ENCODE measurements at regions not wholly inside any gene's neighbourhood (a gene's known extent, or its start where the extent isn't known, plus 50 kb on each side); places are given as distances from the start of the nearest gene placed in this dataset.

GRCh38 chr6:26215585-26216358 is 128.5 kb downstream of the HFE start:
- H3K27me3 ChIP-seq (ENCODE audit: control insufficient read depth, insufficient read depth, low read length), result no peaks in the 10 kb centered on the region
- WGBS (ENCODE audit: insufficient coverage), result 1% methylated on average over 17 of the region's 31 CpGs
- DNase-seq, result peak; percentile 90
- no peaks in the 10 kb centered on the region for H3K9me3 ChIP-seq (replicated peaks; ENCODE audit: control insufficient read depth, low read depth, low read length)
- H3K4me1 ChIP-seq (ENCODE audit: control insufficient read depth, insufficient read depth, low read length), result peaks cover 26% of the 10 kb centered on the region
- H3K4me3 ChIP-seq (ENCODE audit: low read length), result peak overlapping the region; percentile 54
- H3K27ac ChIP-seq (ENCODE audit: low read length), result peak overlapping the region; percentile 100
- no peaks in the 10 kb centered on the region for H3K36me3 ChIP-seq (ENCODE audit: control insufficient read depth, insufficient read depth, low read length)

- H3K9me3 ChIP-seq (replicated peaks; ENCODE audit: control insufficient read depth, low read depth, low read length), result no peaks in the 10 kb centered on the region
- H3K27me3 ChIP-seq (ENCODE audit: control insufficient read depth, insufficient read depth, low read length), result no peaks in the 10 kb centered on the region
- 0% methylated on average over 16 of the region's 22 CpGs for WGBS (ENCODE audit: insufficient coverage)
- peak overlapping the region; percentile 66 for H3K4me3 ChIP-seq (ENCODE audit: low read length)
- H3K4me1 ChIP-seq (ENCODE audit: control insufficient read depth, insufficient read depth, low read length), result peaks cover 26% of the 10 kb centered on the region
- peak overlapping the region; percentile 100 for H3K27ac ChIP-seq (ENCODE audit: low read length)
- H3K36me3 ChIP-seq (ENCODE audit: control insufficient read depth, insufficient read depth, low read length), result no peaks in the 10 kb centered on the region
- DNase-seq, result peak; percentile 99
These were observed 129.2 kb downstream of the HFE start for GRCh38 chr6:26216359-26216885.

DNA sequence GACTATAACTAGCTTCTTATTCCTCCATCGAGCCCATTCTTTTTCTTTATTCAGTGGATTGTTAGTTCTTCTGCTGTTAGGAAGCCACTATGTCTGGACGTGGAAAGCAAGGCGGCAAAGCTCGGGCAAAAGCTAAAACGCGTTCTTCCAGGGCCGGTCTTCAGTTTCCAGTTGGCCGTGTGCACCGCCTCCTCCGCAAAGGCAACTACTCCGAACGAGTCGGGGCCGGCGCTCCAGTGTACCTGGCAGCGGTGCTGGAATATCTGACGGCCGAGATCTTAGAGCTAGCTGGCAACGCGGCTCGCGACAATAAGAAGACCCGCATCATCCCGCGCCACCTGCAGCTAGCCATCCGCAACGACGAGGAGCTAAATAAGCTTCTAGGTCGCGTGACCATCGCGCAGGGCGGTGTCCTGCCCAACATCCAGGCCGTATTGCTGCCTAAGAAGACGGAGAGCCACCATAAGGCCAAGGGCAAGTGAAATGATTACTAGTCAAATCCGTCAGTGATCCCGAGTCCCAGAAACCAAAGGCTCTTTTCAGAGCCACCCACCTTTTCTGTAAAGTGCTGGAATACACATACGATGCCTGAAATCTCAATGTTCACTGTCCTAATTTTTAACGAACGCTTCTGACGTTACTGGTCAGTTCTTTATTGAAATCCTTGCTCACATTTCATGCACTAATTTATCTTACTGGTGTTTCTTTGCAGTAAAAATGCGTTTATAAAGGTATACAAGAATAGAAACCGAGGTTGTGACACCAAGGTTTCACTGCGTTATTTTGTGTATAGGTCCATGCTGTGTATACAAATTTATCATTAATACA is 129.9 kb downstream of the HFE start:
- Histone ChIP-seq H3K9me3 (replicated peaks; ENCODE audit: control insufficient read depth, low read depth, low read length) (no peaks in the 10 kb centered on the region), H3K4me3 (ENCODE audit: low read length) (peak overlapping the region; percentile 66), H3K4me1 (ENCODE audit: control insufficient read depth, insufficient read depth, low read length) (peaks cover 26% of the 10 kb centered on the region), H3K27ac (ENCODE audit: low read length) (peak overlapping the region; percentile 100), H3K27me3 (ENCODE audit: control insufficient read depth, insufficient read depth, low read length) (no peaks in the 10 kb centered on the region), H3K36me3 (ENCODE audit: control insufficient read depth, insufficient read depth, low read length) (no peaks in the 10 kb centered on the region)
- DNase-seq, result peak; percentile 97
- under 1% methylated on average over 37 of the region's 44 CpGs for WGBS (ENCODE audit: insufficient coverage)

GRCh38 chr6:26217714-26218075 is 130.5 kb downstream of the HFE start:
- peaks cover 31% of the 10 kb centered on the region for H3K4me1 ChIP-seq (ENCODE audit: control insufficient read depth, insufficient read depth, low read length)
- DNase-seq, result peak; percentile 65
- no peaks in the 10 kb centered on the region for H3K9me3 ChIP-seq (replicated peaks; ENCODE audit: control insufficient read depth, low read depth, low read length)
- no peaks in the 10 kb centered on the region for H3K27me3 ChIP-seq (ENCODE audit: control insufficient read depth, insufficient read depth, low read length)
- H3K27ac ChIP-seq (ENCODE audit: low read length), result peak overlapping the region; percentile 100
- no peaks in the 10 kb centered on the region for H3K36me3 ChIP-seq (ENCODE audit: control insufficient read depth, insufficient read depth, low read length)
- WGBS (ENCODE audit: insufficient coverage), result 7% methylated on average over 3 of the region's 10 CpGs
- H3K4me3 ChIP-seq (ENCODE audit: low read length), result peak overlapping the region; percentile 66

GRCh38 chr6:26218824-26219223 is 131.6 kb downstream of the HFE start:
- Histone ChIP-seq H3K27ac (ENCODE audit: low read length) (no peak overlapping the region), H3K4me3 (ENCODE audit: low read length) (no peak overlapping the region), H3K9me3 (replicated peaks; ENCODE audit: control insufficient read depth, low read depth, low read length) (no peaks in the 10 kb centered on the region), H3K36me3 (ENCODE audit: control insufficient read depth, insufficient read depth, low read length) (no peaks in the 10 kb centered on the region), H3K27me3 (ENCODE audit: control insufficient read depth, insufficient read depth, low read length) (no peaks in the 10 kb centered on the region), H3K4me1 (ENCODE audit: control insufficient read depth, insufficient read depth, low read length) (peaks cover 31% of the 10 kb centered on the region)
- no peak for DNase-seq
- WGBS (ENCODE audit: insufficient coverage), result 67% methylated on average over 1 of the region's 2 CpGs

DNA sequence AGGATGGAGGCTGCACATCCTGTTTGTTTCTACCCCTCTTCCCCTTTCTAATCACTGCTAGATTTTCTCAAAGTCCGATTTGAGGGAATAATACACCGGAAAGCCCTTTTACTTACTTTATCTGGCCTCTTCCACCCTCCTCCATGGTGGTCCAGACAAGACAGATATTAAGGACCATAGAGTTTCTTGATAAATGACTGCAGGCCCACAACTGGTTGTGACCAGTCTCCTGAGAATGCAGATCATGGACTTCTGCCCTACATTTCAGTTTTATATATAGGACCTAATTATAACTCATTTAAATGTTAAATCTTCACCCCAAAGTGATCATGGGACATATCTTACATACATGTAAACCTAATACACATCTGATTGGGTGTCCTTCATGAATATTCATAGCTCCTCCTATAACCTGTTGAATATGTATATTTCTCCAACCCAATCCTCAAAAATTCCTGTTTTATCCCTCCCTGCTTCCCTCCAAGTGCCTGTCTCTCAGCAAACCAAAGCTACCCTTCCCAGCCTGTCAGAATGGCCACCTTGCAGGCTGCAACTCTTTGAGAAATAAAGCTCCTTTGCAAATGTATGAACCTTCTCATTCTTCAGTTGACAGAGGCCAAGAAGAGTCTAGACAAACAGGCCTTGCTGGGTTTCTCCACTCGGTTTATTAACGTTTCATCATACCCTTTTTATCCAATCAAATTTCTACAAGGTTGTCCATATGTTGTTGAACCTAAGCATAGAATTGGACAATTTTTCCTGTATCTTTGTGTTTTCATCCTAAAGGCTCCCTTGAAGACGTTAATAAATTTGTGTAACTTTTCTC is 133.1 kb downstream of the HFE start:
- WGBS (ENCODE audit: insufficient coverage), result 78% methylated on average over 2 of the region's 5 CpGs
- Histone ChIP-seq H3K4me1 (ENCODE audit: control insufficient read depth, insufficient read depth, low read length) (peaks cover 26% of the 10 kb centered on the region), H3K4me3 (ENCODE audit: low read length) (no peak overlapping the region), H3K36me3 (ENCODE audit: control insufficient read depth, insufficient read depth, low read length) (no peaks in the 10 kb centered on the region), H3K27ac (ENCODE audit: low read length) (no peak overlapping the region), H3K27me3 (ENCODE audit: control insufficient read depth, insufficient read depth, low read length) (no peaks in the 10 kb centered on the region), H3K9me3 (replicated peaks; ENCODE audit: control insufficient read depth, low read depth, low read length) (no peaks in the 10 kb centered on the region)
- no peak for DNase-seq

DNA sequence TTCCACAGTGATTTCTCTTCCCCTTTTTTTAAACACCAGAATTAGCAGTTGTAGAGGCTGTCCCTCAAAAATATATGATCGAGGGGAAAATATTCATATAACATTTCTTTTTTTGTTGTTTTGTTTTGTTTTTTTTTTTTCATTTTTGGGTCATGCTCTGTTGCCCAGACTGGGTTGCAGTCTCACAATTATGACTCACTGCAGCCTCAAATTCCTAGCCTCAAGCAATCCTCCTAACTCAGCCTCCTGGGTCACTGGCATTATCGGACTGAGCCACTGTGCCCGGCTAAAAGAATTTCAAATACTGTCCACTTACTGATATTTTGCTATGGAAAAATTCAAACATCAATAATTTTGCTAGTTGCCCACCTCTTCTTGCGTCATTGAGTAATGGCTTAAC is 134.0 kb downstream of the HFE start:
- no CpG with 5 or more reads among the region's 4 CpGs for WGBS (ENCODE audit: insufficient coverage)
- no peaks in the 10 kb centered on the region for H3K27me3 ChIP-seq (ENCODE audit: control insufficient read depth, insufficient read depth, low read length)
- H3K36me3 ChIP-seq (ENCODE audit: control insufficient read depth, insufficient read depth, low read length), result peaks cover 5% of the 10 kb centered on the region
- DNase-seq, result no peak
- no peak overlapping the region for H3K4me3 ChIP-seq (ENCODE audit: low read length)
- H3K27ac ChIP-seq (ENCODE audit: low read length), result no peak overlapping the region
- no peaks in the 10 kb centered on the region for H3K9me3 ChIP-seq (replicated peaks; ENCODE audit: control insufficient read depth, low read depth, low read length)
- H3K4me1 ChIP-seq (ENCODE audit: control insufficient read depth, insufficient read depth, low read length), result peaks cover 25% of the 10 kb centered on the region

DNA sequence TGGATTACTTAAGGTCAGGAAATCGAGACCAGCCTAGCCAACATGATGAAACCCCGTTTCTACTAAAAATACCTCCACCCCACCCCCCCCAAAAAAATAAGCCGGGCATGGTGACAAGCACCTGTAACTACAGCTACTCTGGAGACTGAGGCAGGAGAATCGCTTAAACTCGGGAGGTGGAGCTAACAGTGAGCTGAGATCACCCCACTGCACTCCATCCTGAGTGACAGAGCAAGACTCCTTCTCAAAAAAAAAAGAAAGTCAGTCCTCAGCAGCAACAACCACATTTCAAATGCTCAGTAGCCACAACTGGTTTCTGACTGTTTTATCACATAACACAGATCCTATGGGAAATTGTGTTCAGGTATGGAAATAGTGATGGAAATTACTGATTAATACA is 135.3 kb downstream of the HFE start:
- Histone ChIP-seq H3K27ac (ENCODE audit: low read length) (peak overlapping the region; percentile 99), H3K27me3 (ENCODE audit: control insufficient read depth, insufficient read depth, low read length) (no peaks in the 10 kb centered on the region), H3K36me3 (ENCODE audit: control insufficient read depth, insufficient read depth, low read length) (peaks cover 5% of the 10 kb centered on the region), H3K4me1 (ENCODE audit: control insufficient read depth, insufficient read depth, low read length) (peaks cover 22% of the 10 kb centered on the region), H3K9me3 (replicated peaks; ENCODE audit: control insufficient read depth, low read depth, low read length) (no peaks in the 10 kb centered on the region), H3K4me3 (ENCODE audit: low read length) (no peak overlapping the region)
- WGBS (ENCODE audit: insufficient coverage), result 0% methylated on average over 3 of the region's 5 CpGs
- no peak for DNase-seq

DNA sequence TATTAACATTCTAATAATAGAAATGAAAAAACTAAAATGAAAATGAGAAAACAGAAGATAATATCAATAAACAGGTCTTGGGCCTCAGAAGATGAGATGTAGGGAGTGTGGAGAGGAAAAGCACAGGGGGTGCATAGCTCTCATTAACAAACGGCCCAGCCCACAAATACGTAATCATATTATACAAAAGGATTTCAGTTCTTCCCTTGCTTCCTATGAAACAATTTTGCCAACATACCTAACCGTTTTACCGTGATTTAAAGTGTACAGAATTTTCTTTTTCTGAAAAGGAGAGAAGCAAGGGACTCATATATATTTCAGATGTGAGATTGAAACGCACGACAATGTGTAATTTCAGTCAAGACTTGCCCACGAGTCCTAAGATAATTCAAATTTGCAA is 136.0 kb downstream of the HFE start:
- peak; percentile 85 for DNase-seq
- Histone ChIP-seq H3K36me3 (ENCODE audit: control insufficient read depth, insufficient read depth, low read length) (peaks cover 5% of the 10 kb centered on the region), H3K27me3 (ENCODE audit: control insufficient read depth, insufficient read depth, low read length) (no peaks in the 10 kb centered on the region), H3K4me3 (ENCODE audit: low read length) (peak overlapping the region; percentile 63), H3K4me1 (ENCODE audit: control insufficient read depth, insufficient read depth, low read length) (peaks cover 16% of the 10 kb centered on the region), H3K9me3 (replicated peaks; ENCODE audit: control insufficient read depth, low read depth, low read length) (no peaks in the 10 kb centered on the region), H3K27ac (ENCODE audit: low read length) (peak overlapping the region; percentile 99)
- WGBS (ENCODE audit: insufficient coverage), result no CpG with 5 or more reads among the region's 7 CpGs

All from muscle of leg (tissue), 3 donors.